HTR-8/SVneo (cell line): ENCODE measurements at regions not wholly inside any gene's neighbourhood (a gene's known extent, or its start where the extent isn't known, plus 50 kb on each side); places are given as distances from the start of the nearest gene placed in this dataset.

Experiments used
- DNase-seq: peaks from one replicate; pipeline ENCODE4 v3.0.0; 2011; ENCODE audit warnings: low spot score, mixed read lengths; ENCODE audit not compliant: insufficient read length
- FAIRE-seq: peaks from 2 replicates; lab custom pipeline; 2011; peaks lifted over from hg19 to GRCh38; lab: Jason Lieb, UNC

DNA sequence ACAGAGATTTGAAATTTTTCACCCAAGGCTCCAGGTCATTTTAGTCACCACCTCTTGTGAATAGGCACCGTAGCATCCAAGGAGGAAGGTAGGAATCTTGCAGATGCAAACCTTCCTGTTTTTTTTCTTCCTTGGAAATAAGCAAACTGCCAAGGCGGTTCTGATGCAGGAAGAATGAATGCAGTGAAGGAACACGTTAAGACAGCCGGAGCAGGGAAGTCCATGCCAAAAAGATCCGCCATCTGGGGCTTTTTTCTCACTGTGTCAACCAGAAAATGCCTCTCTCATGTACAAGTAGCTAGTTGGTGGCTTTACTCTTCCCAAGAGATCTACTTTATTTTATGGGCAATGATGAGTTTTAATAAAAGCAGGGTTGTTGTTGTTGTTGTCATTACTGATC lies 142.4 kb downstream of the ZIC5 start:
- FAIRE-seq (no peak), DNase-seq (no peak)

DNA sequence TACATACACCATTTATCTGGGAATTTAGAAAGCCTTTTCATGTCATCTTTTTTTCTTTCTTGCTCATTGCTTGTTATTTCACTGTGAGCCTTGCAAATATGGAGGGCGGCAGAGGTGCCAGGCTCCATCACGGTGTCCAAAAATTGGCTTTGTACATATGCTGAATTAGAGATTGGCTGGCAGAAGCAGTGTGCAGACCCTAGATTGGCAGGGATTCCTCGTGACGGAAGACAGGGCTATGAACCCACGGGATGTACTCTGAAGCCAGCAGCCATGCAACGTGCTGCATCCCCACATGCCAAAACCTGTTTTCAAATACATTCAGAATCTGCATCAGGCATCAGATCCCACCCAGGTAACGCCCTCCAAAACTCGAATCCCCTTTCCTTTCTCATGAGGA lies 142.8 kb downstream of the ZIC5 start:
- FAIRE-seq (no peak), DNase-seq (no peak)

DNA sequence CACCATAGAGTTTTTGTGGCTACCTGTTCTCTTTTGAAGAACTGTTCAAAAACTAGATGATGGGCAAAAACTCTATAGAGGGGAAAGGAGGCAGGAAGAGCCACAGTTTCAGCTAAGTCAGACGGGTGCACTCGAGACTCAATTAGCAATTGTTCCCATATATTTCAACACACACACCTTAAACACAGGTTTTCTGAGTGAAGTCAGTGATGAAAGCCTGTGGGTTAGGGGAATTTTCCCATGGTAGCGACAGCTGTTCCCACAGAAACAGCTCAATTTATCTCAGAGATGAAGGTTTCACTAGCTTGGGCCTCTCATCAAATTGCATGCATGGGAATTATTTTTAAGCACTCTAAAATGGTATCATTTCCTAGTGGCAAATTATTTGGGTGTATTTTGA lies 143.4 kb downstream of the ZIC5 start:
- DNase-seq (no peak), FAIRE-seq (no peak)

DNA sequence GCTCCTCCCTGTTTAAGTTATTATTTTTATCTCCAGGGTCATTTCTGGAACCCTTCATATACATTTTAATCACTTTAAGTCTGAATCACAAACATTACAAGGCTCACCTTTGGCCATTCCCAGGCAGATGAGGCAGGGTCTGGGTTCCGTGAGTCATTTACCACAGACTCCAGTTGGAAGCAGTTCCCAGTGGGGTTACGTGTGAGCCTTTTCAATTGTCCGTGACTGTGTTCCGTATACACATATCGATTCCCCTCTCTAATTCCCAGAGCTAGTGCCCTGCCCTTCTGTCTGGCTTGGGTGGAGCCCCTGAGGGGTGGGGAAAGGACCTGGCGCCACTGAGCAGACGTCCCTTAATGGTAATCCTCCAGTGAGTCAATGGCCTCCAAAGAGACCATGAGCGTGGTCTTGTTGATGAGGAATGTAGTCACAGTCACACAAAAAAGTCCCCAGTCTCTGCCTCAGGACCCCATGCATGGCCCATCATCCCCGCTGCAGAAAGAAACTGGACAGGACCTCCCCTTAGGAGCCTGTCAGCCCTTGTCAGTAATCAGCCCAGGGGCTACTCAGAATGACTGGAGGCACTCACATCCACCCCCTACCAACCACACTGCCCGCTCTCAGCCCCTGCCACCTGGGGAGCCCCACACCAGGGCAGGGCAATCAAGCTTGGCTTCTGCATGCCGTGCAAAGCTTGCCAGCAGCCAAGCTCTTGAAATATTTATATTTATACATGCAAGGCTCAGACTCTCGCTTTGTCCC lies 144.4 kb downstream of the ZIC5 start:
- DNase-seq (no peak), FAIRE-seq (no peak)

DNA sequence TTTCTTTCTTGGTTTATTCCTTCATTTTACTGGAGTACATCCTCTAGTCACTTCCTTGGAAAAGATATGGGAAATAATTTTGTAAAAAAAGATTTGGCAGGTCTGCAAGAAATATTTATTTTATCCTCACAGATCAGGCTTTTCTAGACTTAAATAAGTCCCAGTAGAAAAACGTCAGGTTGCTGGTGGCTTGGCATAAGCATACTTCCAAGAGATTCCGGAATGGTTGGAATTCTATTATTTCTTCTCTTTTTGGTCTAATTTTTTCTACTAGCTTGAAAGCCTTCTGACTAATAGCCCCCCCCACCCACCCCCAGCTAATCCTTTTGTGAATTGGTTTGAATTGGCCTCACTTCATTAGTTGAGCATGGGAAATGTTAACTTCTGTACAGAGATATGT lies 147.6 kb downstream of the ZIC5 start:
- DNase-seq (no peak), FAIRE-seq (no peak)

DNA sequence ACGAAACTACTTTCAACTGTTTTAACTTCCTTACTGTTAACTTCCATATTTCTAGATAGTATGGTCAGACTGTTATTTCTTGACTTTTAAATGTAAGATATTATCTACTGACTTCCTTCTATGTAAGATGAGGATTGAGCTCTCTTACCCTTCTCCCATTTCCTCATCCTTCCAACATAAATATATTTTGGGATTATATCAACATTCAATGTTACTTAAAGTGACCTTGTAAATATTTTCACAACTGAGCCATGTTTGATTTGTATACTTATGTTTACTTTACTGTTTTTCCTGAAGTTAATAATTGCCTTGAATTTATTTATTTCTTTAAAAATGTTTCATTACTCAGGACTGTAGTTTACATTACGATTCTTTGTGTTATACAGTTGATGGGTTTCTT lies 148.7 kb downstream of the ZIC5 start:
- no peak for FAIRE-seq
- no peak for DNase-seq

DNA sequence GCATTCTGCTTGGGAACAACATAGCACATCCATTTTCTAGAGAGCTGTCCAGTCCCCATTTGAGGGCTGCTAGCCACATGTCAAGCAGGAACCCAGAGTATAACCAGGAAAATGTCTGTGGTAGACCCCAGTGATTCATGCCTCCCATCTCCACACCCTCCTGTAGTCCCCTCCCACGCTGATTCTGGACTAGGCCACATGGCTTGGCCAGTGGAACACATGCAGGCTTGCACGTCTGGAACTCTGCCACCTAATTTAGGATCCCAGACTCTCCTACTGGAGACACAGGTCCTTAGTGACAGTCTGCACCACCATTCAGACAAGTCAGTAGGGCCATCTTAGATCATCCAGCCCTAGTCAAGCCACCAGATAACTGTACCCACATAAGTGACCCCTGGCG lies 149.8 kb downstream of the ZIC5 start:
- DNase-seq (no peak), FAIRE-seq (no peak)

DNA sequence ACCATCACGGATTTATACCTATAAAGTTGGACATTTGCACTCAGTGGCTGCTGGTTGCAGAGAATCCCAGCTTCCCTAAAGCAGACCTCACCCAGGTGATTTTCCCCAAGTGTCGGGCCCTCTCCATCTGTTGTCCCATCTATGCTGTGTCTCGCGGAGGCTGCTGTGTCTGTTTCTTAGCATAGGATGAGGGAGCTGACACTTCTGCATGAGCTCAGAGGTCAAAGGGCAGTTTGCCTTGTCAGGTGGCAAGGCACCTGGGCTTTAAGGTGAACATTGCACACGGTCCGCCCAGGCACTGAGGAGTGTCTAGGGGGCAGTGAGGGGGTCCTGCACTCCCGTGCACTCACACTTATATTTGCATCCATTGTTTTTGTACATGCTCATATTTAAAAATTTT lies 151.6 kb downstream of the ZIC5 start:
- FAIRE-seq, result no peak

DNA sequence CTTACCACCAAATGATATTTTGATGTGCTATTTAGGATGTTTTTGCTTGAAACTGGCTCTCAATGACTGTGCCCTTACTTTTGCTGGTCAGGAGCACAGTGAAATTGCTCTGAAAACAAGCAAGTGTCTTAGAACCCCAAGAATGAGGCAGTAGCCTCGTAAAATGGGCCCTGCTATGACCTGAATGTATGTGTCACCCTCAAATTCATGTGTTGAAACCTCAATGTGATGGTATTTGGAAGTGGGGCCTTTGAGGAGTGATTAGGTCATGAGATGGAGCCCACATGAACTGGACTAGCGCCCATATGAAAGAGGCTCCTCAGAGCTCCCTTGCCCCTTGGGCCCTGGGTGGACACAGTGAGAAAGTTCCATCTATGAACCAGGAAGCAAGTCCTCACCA lies 155.2 kb downstream of the ZIC5 start:
- no peak for DNase-seq
- no peak for FAIRE-seq

More for the DNA sequence above, 151.6 kb downstream of the ZIC5 start:
- no peak for DNase-seq

DNA sequence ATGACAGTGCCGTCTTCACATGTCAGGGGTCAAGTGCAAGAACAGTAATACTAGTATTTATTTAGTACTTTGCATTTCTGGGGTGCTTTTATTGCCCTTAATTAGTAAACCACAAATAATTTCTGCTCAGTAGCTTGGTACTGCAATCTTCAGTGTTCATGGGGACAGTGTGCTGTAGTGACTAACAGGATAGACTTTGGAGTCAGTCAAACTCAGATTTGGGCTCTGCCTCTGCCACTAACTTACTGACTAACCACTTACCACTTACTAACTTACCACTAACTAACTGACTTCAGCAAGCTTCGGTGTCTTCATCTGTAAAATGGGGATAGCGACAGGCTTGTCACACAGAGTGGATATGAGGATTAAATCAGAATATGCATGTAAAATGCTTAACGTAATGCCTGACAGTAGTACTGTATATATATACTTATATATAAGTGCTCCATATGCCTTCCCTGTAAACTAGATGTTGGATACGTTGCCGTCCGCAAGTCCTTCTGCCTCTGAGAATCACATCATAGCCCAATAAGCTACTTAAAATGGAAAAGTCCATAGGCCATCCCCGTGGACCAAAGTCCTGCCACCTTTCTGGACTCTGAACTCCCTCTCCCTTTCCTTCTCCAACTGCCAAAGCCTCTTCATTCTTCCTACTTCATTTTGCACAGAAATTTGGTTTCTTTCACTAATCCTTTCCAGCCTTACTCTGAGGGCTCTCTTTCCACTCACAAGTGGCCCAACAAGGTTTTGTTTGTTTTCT lies 158.1 kb downstream of the ZIC5 start:
- FAIRE-seq (no peak), DNase-seq (no peak)

DNA sequence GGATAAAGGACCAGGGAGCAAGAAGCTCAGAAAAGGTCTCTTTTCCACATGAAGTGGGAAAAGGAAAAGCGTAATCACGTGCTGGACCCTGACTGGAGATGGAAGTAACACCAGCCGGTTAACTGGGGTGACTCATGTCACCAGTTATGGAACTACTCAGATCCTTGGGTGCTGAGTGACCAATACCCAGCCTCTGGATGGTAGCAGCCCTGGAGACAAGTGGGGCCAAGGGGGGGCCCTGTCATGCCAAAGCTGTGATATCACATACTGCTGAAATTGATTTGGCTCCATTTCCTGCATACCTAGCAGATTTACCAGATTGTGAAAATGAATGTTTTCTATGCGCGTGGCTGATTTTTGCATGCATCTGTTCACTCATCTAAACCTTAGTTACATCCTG lies 158.9 kb downstream of the ZIC5 start:
- DNase-seq (peak; percentile 71), FAIRE-seq (no peak)

DNA sequence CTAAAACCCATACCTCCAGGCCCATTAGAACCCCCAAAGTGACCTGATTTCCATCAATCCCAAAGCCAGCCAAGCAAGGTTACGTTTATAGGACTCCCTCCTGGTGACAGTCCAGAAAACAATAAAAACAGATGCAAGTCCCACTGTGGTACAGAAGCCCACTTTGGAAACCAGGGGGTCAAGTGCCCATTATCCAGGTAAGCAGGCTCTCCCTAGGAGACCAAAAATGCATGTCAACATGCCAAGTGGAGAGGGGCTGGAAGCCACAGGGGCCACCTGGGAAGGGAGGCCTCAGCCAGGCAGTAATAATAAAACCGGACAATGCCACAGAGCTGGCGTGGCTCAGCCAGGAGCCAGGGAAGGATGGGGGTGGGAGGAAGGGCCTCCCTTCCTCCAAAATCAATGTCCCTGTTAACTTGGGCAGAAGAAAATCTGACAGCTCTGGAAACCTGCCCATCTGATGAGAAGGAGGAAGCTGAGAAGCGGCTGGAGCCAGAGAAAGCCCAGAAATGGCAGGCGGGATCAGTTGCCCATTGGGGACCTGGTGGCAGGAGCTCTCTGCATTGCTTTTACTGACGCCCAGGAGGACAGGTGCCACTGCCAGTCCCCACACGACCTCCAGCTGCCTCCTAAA lies 160.4 kb downstream of the ZIC5 start:
- DNase-seq, result no peak
- FAIRE-seq, result no peak

DNA sequence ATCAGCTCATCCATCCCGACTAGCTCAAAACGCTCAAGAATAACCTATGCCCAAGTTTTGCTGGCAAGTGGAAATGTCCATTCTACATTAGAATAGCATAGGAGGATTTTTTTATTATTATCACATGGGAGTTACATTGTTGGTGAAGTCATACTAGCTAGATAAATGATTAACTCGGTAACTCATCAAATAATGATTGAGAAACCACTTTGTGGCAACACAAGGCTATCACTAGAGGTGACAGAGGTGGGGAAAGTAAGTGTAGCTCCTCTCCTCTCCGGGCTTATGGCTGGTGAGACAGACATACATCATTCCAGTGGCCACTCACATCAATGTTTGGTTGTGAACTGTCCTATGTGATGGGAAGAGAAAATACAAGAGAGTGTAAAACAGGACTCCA lies 161.6 kb downstream of the ZIC5 start:
- no peak for DNase-seq
- no peak for FAIRE-seq

DNA sequence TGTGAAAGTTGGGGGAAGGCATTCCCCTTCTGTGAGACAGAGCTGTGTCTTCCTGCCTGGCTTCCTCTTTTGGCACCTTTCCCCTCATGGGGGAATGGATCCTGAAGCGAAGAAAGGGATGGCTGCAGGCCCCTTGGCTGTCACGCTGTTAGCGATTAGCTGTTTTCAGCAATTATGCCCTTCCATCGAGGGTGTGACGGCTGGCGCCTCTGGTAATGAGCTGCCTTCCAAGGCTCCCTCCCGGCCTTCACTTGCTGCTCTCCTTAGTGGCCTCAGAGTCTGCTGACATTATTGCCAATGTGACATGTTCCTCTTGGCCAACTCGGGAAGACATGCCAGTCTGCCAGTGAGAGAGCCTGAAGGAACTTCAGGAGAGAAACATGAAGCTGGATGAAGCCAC lies 162.1 kb downstream of the ZIC5 start:
- no peak for DNase-seq
- FAIRE-seq, result no peak

DNA sequence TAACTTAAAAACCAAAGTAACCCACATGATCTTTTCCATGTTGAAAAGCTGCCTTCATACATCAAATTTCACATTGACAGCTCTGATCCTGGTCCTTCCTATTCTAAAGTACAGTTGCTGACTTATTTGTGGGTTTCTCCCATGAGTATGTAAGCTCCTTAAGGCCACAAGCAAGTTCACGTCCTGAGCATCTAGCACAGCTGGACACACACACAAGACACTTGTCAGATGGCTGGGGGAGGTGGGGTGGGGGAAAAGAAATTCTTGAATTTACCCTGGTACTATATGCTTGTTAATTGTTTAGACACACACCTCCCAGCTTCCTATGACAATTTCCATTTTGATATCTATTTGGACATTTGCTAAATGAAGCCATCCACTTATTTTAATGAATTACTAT lies 162.8 kb downstream of the ZIC5 start:
- DNase-seq (no peak), FAIRE-seq (no peak)

DNA sequence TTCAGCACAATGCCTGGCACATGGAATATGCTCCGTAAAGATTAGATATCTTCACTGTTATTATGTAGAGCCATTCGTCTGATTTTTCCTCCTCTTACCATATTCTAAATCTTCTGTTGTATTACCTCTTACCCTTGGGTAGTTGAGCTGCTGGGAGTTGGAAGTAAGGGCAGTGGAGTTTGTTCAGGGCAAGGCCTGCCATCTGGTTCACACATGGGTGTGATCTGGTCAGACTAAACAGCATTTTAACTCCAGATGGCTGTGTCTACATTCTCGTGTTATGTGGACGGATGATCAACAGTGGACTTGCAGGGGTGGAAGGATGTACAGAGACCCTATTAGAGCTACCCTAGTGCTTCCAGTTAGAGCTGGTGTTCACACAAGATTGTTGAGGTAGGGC lies 164.9 kb downstream of the ZIC5 start:
- DNase-seq (no peak), FAIRE-seq (no peak)

DNA sequence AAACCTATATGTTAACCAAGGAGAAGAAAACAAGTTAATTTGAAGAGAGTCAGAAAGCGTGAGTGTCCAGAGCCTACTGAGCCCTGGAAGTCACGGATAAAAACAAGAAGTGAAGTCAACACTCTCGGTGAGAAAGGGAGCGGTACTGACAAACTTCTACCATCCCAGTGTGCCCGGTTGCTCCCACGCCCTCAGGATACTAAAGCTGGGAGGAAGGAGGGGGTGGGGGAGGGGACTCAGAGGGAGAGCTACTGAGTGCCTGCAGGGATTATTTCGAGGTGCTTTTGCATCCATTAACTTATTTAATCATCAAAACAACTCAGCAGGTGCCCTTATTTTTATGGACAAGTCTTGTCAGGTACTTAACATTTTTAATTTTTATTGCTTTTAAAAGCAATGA lies 166.2 kb downstream of the ZIC5 start:
- FAIRE-seq (no peak), DNase-seq (no peak)

DNA sequence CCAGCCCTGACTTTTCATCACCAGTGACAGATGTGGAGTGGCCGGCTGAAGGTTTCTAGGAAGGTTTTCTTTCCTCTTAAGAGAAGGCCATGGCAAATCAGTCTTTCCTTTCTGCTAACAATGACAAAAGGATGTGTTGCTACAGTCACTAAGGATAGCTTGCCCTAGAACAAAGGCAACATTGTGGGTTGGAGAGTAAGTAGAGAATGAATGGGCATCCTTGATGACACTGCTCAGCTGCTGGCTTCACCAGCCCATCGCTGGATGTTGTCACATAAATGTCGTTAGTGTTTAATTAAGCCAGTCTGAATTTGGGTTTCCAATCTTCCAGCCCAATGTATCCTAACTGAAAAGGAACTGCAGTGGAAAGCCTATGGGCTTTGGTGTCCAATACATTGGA lies 168.4 kb downstream of the ZIC5 start:
- no peak for FAIRE-seq
- DNase-seq, result no peak

DNA sequence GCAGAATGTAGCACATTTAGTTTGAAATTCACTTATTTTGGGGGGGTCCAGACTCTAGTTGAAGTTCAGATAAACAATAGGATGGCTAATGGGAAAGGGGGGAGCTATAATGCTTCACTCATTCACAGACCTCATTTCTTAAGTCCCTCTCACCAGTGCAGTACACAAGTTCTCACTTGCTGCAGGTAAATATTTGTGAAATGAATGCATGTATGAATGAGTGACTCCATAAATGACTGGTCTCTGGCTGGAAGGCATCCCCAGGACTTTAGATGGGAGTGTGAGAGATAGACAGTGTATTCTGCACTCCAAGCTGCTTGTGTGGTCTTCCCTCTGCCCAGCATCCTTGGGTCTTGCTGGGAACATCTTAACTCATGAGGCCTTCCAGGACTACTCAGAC lies 169.2 kb downstream of the ZIC5 start:
- DNase-seq, result no peak
- no peak for FAIRE-seq

DNA sequence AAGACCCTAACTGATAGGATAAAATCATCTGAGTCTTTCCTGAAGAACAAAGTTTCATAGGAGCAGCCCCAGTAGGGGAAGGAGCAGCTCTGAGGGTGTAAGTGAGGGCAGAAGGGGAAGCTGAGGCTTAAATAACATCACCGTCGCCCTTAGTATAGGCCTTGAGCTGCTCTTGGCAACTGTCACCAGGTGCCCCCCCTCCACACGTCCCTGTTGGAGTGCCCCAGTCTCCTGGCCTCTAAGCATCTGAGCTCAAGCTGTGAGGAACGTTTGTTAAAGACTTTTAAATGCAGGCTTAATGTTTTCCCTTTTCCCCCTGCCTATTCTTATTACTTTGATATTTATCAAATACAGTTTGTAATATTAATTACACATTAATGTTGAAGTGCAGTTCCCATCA lies 170.6 kb downstream of the ZIC5 start:
- FAIRE-seq (no peak), DNase-seq (no peak)

DNA sequence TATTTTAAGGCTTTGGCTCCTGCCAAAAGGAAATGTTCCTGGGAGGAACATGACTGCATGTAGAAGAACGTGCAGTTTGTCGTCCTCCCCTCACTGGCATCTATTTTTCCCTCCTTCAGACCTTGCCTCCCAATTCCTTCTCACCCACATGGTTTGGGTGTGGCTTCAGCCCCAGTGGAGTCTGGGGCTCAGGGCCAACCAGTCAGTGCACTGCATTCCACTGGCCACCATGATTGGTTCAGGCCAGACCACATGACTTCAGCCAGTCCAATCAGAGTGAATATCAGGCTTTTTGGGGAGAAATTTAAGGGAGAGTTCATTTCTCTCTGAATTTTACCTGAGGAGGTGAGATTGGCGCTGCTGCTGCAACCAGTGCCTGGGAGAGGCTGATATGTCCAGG lies 171.6 kb downstream of the ZIC5 start:
- DNase-seq, result no peak
- FAIRE-seq, result no peak
